ENCODE measurements at regions not wholly inside any gene's neighbourhood (a gene's known extent, or its start where the extent isn't known, plus 50 kb on each side); places are given as distances from the start of the nearest gene placed in this dataset.

GRCh38 chr12:61654698-61655097, 605.5 kb upstream of the USP15 start:
- no peaks in the 10 kb centered on the region for H3K9me3 ChIP-seq (ENCODE audit: control insufficient read depth, low read depth, low read length)
- H2AFZ ChIP-seq (ENCODE audit: control insufficient read depth, low read length) = no peak overlapping the region
- no peak for TF ChIP-seq EZH2 (IDR thresholded peaks at IDR 0.05; ENCODE audit: low read length)
- TF ChIP-seq CTCF (optimal IDR thresholded peaks at IDR 0.05 in 1 of 3, IDR thresholded peaks at IDR 0.05 in 1 of 3, conservative IDR thresholded peaks at IDR 0.05 in 1 of 3; ENCODE audit: extremely low read depth in 1 of 3, insufficient read depth in 2 of 3, low read length in 3 of 3) = no peak
- H3K27ac ChIP-seq (ENCODE audit: control insufficient read depth, insufficient read depth, low read length) = no peak overlapping the region
- H3K9ac ChIP-seq (ENCODE audit: control insufficient read depth, extremely low read depth, insufficient read depth, low read length) = no peak overlapping the region
- H3K79me2 ChIP-seq (ENCODE audit: control insufficient read depth, insufficient read depth, low read length) = no peaks in the 10 kb centered on the region
- no peak for DNase-seq (ENCODE audit: low read depth, low spot score)
- no peaks in the 10 kb centered on the region for H3K9me1 ChIP-seq (ENCODE audit: control insufficient read depth, extremely low read depth, insufficient read depth, low read length)
- FAIRE-seq = no peak
- H3K4me1 ChIP-seq (ENCODE audit: control insufficient read depth, extremely low read depth, insufficient read depth, low read length) = no peaks in the 10 kb centered on the region
- H3K4me3 ChIP-seq (ENCODE audit: control insufficient read depth in 2 of 3, extremely low read depth in 1 of 3, insufficient read depth in 2 of 3, low read depth in 1 of 3, low read length in 3 of 3) = no peak overlapping the region
- no peak overlapping the region for H3K4me2 ChIP-seq (ENCODE audit: control insufficient read depth, extremely low read depth, insufficient read depth, low read depth, low read length)
- H3K27me3 ChIP-seq (ENCODE audit: control insufficient read depth, extremely low read depth, insufficient read depth, low read length) = no peaks in the 10 kb centered on the region
- H4K20me1 ChIP-seq (ENCODE audit: control insufficient read depth, extremely low read depth, insufficient read depth, low read length) = no peaks in the 10 kb centered on the region
- H3K36me3 ChIP-seq (ENCODE audit: control insufficient read depth in 2 of 2, extremely low read depth in 1 of 2, insufficient read depth in 2 of 2, low read length in 2 of 2) = no peaks in the 10 kb centered on the region
- dilution Hi-C loops (cut with MboI; ENCODE audit: extremely low pct_ligation_motif_present, low sequenced_read_pairs) = no loop called here

- no peak overlapping the region for H3K9ac ChIP-seq (ENCODE audit: control insufficient read depth, extremely low read depth, insufficient read depth, low read length)
- H3K4me2 ChIP-seq (ENCODE audit: control insufficient read depth, extremely low read depth, insufficient read depth, low read depth, low read length) = no peak overlapping the region
- dilution Hi-C loops (cut with MboI; ENCODE audit: extremely low pct_ligation_motif_present, low sequenced_read_pairs) = no loop called here
- H3K9me1 ChIP-seq (ENCODE audit: control insufficient read depth, extremely low read depth, insufficient read depth, low read length) = no peaks in the 10 kb centered on the region
- no peak for FAIRE-seq
- no peak overlapping the region for H3K27ac ChIP-seq (ENCODE audit: control insufficient read depth, insufficient read depth, low read length)
- H3K36me3 ChIP-seq (ENCODE audit: control insufficient read depth in 2 of 2, extremely low read depth in 1 of 2, insufficient read depth in 2 of 2, low read length in 2 of 2) = no peaks in the 10 kb centered on the region
- H3K4me1 ChIP-seq (ENCODE audit: control insufficient read depth, extremely low read depth, insufficient read depth, low read length) = no peaks in the 10 kb centered on the region
- no peaks in the 10 kb centered on the region for H4K20me1 ChIP-seq (ENCODE audit: control insufficient read depth, extremely low read depth, insufficient read depth, low read length)
- no peaks in the 10 kb centered on the region for H3K27me3 ChIP-seq (ENCODE audit: control insufficient read depth, extremely low read depth, insufficient read depth, low read length)
- no peak for DNase-seq (ENCODE audit: low read depth, low spot score)
- H3K79me2 ChIP-seq (ENCODE audit: control insufficient read depth, insufficient read depth, low read length) = no peaks in the 10 kb centered on the region
- no peak overlapping the region for H2AFZ ChIP-seq (ENCODE audit: control insufficient read depth, low read length)
- no peaks in the 10 kb centered on the region for H3K9me3 ChIP-seq (ENCODE audit: control insufficient read depth, low read depth, low read length)
- H3K4me3 ChIP-seq (ENCODE audit: control insufficient read depth in 2 of 3, extremely low read depth in 1 of 3, insufficient read depth in 2 of 3, low read depth in 1 of 3, low read length in 3 of 3) = no peak overlapping the region
- TF ChIP-seq CTCF (optimal IDR thresholded peaks at IDR 0.05 in 1 of 3, IDR thresholded peaks at IDR 0.05 in 1 of 3, conservative IDR thresholded peaks at IDR 0.05 in 1 of 3; ENCODE audit: extremely low read depth in 1 of 3, insufficient read depth in 2 of 3, low read length in 3 of 3) (no peak), EZH2 (IDR thresholded peaks at IDR 0.05; ENCODE audit: low read length) (no peak)
Observed at GRCh38 chr12:61655241-61655640, 605.0 kb upstream of the USP15 start.
